ENCODE measurements at regions not wholly inside any gene's neighbourhood (a gene's known extent, or its start where the extent isn't known, plus 50 kb on each side); places are given as distances from the start of the nearest gene placed in this dataset.
"Not testable (repeated sequence)": the region's sequence is repeated elsewhere in the genome, so short reads cannot be mapped to it uniquely, and the experiment has no call there.

DNA sequence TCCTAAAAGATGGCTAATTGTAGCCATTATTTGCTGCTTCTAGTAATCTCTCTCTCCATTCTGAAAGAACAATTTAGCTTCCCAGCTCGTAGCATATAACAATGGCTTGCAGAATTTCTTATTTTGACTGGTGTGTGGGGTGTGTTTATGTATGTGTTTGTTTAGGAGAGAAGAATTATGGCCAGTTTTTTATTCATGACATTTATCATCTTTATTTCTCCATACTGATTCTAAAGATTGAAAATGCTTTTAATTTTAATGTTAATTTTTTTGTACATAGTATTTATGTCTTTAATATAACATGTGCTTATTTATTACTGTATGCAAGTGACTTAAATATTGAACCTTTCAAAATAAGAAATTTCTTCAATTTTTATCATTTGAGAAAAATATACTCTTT, 115.8 kb upstream of the TMTC4 start:
- TF ChIP-seq POLR2AphosphoS5 (IDR thresholded peaks at IDR 0.05) (no peak), POLR2A (IDR thresholded peaks at IDR 0.05) (no peak)
- Histone ChIP-seq H3K27ac (no peak overlapping the region), H3K36me3 (no peaks in the 10 kb centered on the region), H3K4me3 (no peak overlapping the region), H3K27me3 (no peaks in the 10 kb centered on the region), H3K9me3 (peaks cover 0 to 3% (median 0%) of the 10 kb centered on the region in 4 donors), H3K4me1 (peaks cover 0 to 5% (median 3%) of the 10 kb centered on the region in 4 donors)
- no peak for ATAC-seq (ENCODE audit: low FRiP score in 2 of 2)
- 0 to 44% methylated on average over 1 of the region's 1 CpG for WGBS, 2 donors
- DNase-seq: no peak

DNA sequence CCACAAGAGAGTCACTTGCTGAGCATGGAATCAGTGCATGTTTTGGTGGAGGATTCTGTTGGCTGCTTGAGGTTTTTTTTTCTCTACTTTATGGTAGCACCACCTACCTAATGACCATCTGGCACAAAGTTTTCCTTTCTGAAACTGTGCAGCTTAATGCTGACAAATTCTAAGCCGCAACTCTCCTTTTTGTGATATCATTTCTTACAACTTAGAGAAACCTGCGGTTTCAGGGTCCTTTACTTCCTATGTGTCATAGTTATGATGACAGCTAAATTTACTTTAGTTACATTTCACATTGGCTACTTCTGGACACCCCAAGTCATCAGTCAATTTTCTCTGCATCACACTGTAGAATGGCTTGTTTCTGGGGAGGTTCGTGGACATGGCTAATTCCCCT, 115.4 kb upstream of the TMTC4 start:
- Histone ChIP-seq H3K4me1 (peaks cover 0 to 5% (median 3%) of the 10 kb centered on the region in 4 donors), H3K27ac (no peak overlapping the region), H3K36me3 (no peaks in the 10 kb centered on the region), H3K27me3 (no peaks in the 10 kb centered on the region), H3K9me3 (peaks cover 0 to 3% (median 0%) of the 10 kb centered on the region in 4 donors), H3K4me3 (no peak overlapping the region)
- DNase-seq (no peak), ATAC-seq (ENCODE audit: low FRiP score in 2 of 2) (no peak)
- WGBS, 2 donors: 26 to 55% methylated on average over 3 of the region's 3 CpGs
- TF ChIP-seq POLR2AphosphoS5 (IDR thresholded peaks at IDR 0.05) (no peak), POLR2A (IDR thresholded peaks at IDR 0.05) (no peak), EP300 (IDR thresholded peaks at IDR 0.05) (no peak)
- TF ChIP-seq, protein P1, sequence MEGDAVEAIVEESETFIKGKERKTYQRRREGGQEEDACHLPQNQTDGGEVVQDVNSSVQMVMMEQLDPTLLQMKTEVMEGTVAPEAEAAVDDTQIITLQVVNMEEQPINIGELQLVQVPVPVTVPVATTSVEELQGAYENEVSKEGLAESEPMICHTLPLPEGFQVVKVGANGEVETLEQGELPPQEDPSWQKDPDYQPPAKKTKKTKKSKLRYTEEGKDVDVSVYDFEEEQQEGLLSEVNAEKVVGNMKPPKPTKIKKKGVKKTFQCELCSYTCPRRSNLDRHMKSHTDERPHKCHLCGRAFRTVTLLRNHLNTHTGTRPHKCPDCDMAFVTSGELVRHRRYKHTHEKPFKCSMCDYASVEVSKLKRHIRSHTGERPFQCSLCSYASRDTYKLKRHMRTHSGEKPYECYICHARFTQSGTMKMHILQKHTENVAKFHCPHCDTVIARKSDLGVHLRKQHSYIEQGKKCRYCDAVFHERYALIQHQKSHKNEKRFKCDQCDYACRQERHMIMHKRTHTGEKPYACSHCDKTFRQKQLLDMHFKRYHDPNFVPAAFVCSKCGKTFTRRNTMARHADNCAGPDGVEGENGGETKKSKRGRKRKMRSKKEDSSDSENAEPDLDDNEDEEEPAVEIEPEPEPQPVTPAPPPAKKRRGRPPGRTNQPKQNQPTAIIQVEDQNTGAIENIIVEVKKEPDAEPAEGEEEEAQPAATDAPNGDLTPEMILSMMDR (IDR thresholded peaks at IDR 0.05): no peak

DNA sequence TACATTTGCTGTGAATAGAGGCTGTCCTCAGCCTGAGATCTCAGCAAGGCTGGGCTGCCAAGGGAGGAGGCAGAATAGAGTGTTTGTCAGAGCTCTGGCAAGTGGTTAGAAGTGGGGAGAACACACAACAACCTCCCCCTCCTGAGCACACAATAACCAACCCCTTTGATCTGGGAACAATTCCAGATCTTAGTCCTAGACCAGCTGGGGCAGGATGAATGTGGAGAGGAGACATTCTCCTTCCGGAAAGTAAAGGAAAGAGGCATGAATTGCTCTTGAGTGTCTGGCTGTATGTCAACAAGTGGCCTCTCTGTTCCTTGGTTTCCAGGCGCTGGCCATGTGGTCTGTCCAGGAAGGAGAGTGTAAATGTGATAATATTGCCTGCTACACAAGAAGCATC, 114.9 kb upstream of the TMTC4 start:
- peaks cover 0 to 5% (median 3%) of the 10 kb centered on the region in 4 donors for H3K4me1 ChIP-seq
- no peaks in the 10 kb centered on the region for H3K27me3 ChIP-seq
- ATAC-seq (ENCODE audit: low FRiP score in 2 of 2) (peak; percentile 79 to 95), DNase-seq (peak in 1 of 2 donors; percentile 63)
- H3K36me3 ChIP-seq: no peaks in the 10 kb centered on the region
- TF ChIP-seq EP300 (IDR thresholded peaks at IDR 0.05) (peak in 1 of 4 donors; percentile 57), POLR2A (IDR thresholded peaks at IDR 0.05) (no peak), POLR2AphosphoS5 (IDR thresholded peaks at IDR 0.05) (peak in 1 of 2 donors; percentile 50)
- peaks cover 0 to 3% (median 0%) of the 10 kb centered on the region in 4 donors for H3K9me3 ChIP-seq
- no peak overlapping the region for H3K4me3 ChIP-seq
- WGBS, 2 donors: 18 to 19% methylated on average over 2 of the region's 2 CpGs
- H3K27ac ChIP-seq: no peak overlapping the region

DNA sequence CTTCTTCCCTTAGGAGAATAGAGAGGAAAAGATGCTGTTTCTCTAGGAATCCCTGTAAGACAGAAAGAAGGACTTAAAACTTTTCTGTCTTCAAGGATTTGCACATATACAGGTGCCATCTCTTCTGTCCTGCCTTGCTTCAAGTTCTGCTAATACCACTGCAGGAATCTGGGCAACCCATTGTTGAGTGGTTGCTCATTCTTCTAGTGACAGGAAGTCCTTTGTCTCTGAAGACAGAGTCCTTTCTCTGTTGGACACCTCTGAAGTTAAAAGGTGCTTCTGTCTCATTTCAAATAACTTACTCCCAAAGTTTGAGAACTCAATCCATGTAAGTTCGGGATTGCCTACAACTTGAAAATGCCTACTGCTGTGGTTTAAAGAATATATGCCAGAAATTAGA, 114.4 kb upstream of the TMTC4 start:
- ATAC-seq (ENCODE audit: low FRiP score in 2 of 2) (no peak), DNase-seq (no peak)
- H3K4me3 ChIP-seq: no peak overlapping the region

DNA sequence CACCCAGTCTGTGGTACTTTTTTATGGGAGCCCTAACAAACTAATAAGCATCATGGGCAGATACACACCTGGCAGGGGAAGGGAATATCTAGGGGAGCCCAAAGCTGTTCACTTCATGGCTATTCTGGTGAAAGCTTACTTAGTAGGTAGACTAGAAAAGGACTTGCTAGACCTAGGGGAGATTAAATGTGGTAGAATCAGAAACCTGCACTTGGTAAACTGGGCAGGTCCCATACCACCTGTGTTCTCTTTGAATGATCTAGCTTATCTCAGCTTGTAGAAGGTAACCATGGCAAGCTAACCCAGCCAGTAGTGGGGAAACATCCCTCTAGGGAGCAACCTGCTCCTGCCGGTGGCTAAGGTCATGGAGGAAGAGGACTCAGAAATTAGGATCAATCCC, 113.9 kb upstream of the TMTC4 start:
- DNase-seq: no peak
- 79 to 80% methylated on average over 1 of the region's 1 CpG for WGBS, 2 donors
- no peaks in the 10 kb centered on the region for H3K36me3 ChIP-seq
- no peak overlapping the region for H3K4me3 ChIP-seq
- ATAC-seq (ENCODE audit: low FRiP score in 2 of 2): no peak
- TF ChIP-seq, protein P1 (IDR thresholded peaks at IDR 0.05): no peak
- TF ChIP-seq POLR2A (IDR thresholded peaks at IDR 0.05): no peak
- TF ChIP-seq EP300 (IDR thresholded peaks at IDR 0.05): no peak
- H3K9me3 ChIP-seq: peaks cover 0 to 3% (median 0%) of the 10 kb centered on the region in 4 donors
- peaks cover 0 to 5% (median 3%) of the 10 kb centered on the region in 4 donors for H3K4me1 ChIP-seq
- H3K27ac ChIP-seq: no peak overlapping the region
- no peaks in the 10 kb centered on the region for H3K27me3 ChIP-seq

More for the DNA sequence above, 114.4 kb upstream of the TMTC4 start:
- Histone ChIP-seq H3K36me3 (no peaks in the 10 kb centered on the region), H3K27ac (no peak overlapping the region), H3K9me3 (peaks cover 0 to 3% (median 0%) of the 10 kb centered on the region in 4 donors), H3K27me3 (no peaks in the 10 kb centered on the region), H3K4me1 (peaks cover 0 to 5% (median 3%) of the 10 kb centered on the region in 4 donors)
- TF ChIP-seq POLR2AphosphoS5 (IDR thresholded peaks at IDR 0.05): no peak
- TF ChIP-seq, protein P1 (IDR thresholded peaks at IDR 0.05): no peak
- WGBS, 2 donors: 64 to 71% methylated on average over 1 of the region's 1 CpG

GRCh38 chr13:100787899-100788298, 113.3 kb upstream of the TMTC4 start:
- 75 to 94% methylated on average over 1 of the region's 1 CpG for WGBS, 2 donors

GRCh38 chr13:100776686-100777085, 102.1 kb upstream of the TMTC4 start:
- H3K4me1 ChIP-seq; H3K4me3 ChIP-seq; H3K27me3 ChIP-seq; H3K36me3 ChIP-seq; H3K27ac ChIP-seq; H3K9me3 ChIP-seq; ATAC-seq (ENCODE audit: low FRiP score in 2 of 2); DNase-seq: not testable (repeated sequence)
- 92 to 100% methylated on average over 2 of the region's 2 CpGs for WGBS, 2 donors

More at GRCh38 chr13:100787899-100788298, 113.3 kb upstream of the TMTC4 start:
- Histone ChIP-seq H3K36me3 (no peaks in the 10 kb centered on the region), H3K9me3 (peaks cover 0 to 3% (median 0%) of the 10 kb centered on the region in 4 donors), H3K4me1 (peaks cover 0 to 5% (median 3%) of the 10 kb centered on the region in 4 donors), H3K27ac (no peak overlapping the region), H3K27me3 (no peaks in the 10 kb centered on the region), H3K4me3 (no peak overlapping the region)
- ATAC-seq (ENCODE audit: low FRiP score in 2 of 2) (no peak), DNase-seq (no peak)
- TF ChIP-seq, protein P1 (IDR thresholded peaks at IDR 0.05): no peak
- TF ChIP-seq POLR2AphosphoS5 (IDR thresholded peaks at IDR 0.05) (no peak), EP300 (IDR thresholded peaks at IDR 0.05) (no peak), POLR2A (IDR thresholded peaks at IDR 0.05) (no peak)
